DMS153 treated with DMSO at 0.1 percent for 48 hours (cell line): ENCODE measurements at regions not wholly inside any gene's neighbourhood (a gene's known extent, or its start where the extent isn't known, plus 50 kb on each side); places are given as distances from the start of the nearest gene placed in this dataset.
"Not testable (repeated sequence)": the region's sequence is repeated elsewhere in the genome, so short reads cannot be mapped to it uniquely, and the experiment has no call there.

ENCODE experiments used
- DNase-seq: peaks from one replicate; lab custom pipeline; 2025; ENCODE audit not compliant: unreplicated experiment; lab: John Stamatoyannopoulos, UW

- DNase-seq: no peak
These were observed 766.5 kb downstream of the NTRK3 start for GRCh38 chr15:87489902-87490665.

- no peak for DNase-seq
These were observed 767.1 kb downstream of the NTRK3 start for GRCh38 chr15:87489456-87489855.

GRCh38 chr15:87487484-87487883, 769.1 kb downstream of the NTRK3 start:
- no peak for DNase-seq

- no peak for DNase-seq
These were observed 773.1 kb downstream of the NTRK3 start for GRCh38 chr15:87483468-87483867.

- DNase-seq: no peak
These were observed 775.4 kb downstream of the NTRK3 start for GRCh38 chr15:87481126-87481525.

- DNase-seq: no peak
These were observed 777.9 kb downstream of the NTRK3 start for GRCh38 chr15:87478687-87479072.

GRCh38 chr15:87477737-87478686, 778.5 kb downstream of the NTRK3 start:
- peak; percentile 60 for DNase-seq

GRCh38 chr15:87477026-87477425, 779.5 kb downstream of the NTRK3 start:
- no peak for DNase-seq

GRCh38 chr15:87470923-87471322, 785.6 kb downstream of the NTRK3 start:
- no peak for DNase-seq

- DNase-seq: not testable (repeated sequence)
These were observed 792.6 kb downstream of the NTRK3 start for GRCh38 chr15:87463956-87464355.

GRCh38 chr15:87461631-87462030, 794.9 kb downstream of the NTRK3 start:
- DNase-seq: no peak

- no peak for DNase-seq
These were observed 801.7 kb downstream of the NTRK3 start for GRCh38 chr15:87454860-87455259.

- no peak for DNase-seq
These were observed 806.2 kb downstream of the NTRK3 start for GRCh38 chr15:87450314-87450713.

- no peak for DNase-seq
These were observed 817.4 kb downstream of the NTRK3 start for GRCh38 chr15:87439090-87439489.

GRCh38 chr15:87433871-87434270, 822.7 kb downstream of the NTRK3 start:
- DNase-seq: no peak

- no peak for DNase-seq
These were observed 826.8 kb downstream of the NTRK3 start for GRCh38 chr15:87429754-87430153.

GRCh38 chr15:87420017-87420416, 836.5 kb downstream of the NTRK3 start:
- DNase-seq: no peak

- no peak for DNase-seq
These were observed 837.2 kb downstream of the NTRK3 start for GRCh38 chr15:87419344-87419743.

GRCh38 chr15:87416591-87417257, 839.8 kb downstream of the NTRK3 start:
- no peak for DNase-seq

GRCh38 chr15:87408902-87409301, 847.6 kb downstream of the NTRK3 start:
- no peak for DNase-seq

GRCh38 chr15:87403973-87404372, 852.6 kb downstream of the NTRK3 start:
- no peak for DNase-seq

GRCh38 chr15:87401973-87402372, 854.6 kb downstream of the NTRK3 start:
- no peak for DNase-seq
